ENCODE measurements at regions not wholly inside any gene's neighbourhood (a gene's known extent, or its start where the extent isn't known, plus 50 kb on each side); places are given as distances from the start of the nearest gene placed in this dataset.

GRCh38 chr10:131685576-131685975 lies 215.2 kb upstream of the PPP2R2D start:
- no peak overlapping the region for H3K4me3 ChIP-seq (ENCODE audit: low read depth, low read length)
- TF ChIP-seq, protein P1, sequence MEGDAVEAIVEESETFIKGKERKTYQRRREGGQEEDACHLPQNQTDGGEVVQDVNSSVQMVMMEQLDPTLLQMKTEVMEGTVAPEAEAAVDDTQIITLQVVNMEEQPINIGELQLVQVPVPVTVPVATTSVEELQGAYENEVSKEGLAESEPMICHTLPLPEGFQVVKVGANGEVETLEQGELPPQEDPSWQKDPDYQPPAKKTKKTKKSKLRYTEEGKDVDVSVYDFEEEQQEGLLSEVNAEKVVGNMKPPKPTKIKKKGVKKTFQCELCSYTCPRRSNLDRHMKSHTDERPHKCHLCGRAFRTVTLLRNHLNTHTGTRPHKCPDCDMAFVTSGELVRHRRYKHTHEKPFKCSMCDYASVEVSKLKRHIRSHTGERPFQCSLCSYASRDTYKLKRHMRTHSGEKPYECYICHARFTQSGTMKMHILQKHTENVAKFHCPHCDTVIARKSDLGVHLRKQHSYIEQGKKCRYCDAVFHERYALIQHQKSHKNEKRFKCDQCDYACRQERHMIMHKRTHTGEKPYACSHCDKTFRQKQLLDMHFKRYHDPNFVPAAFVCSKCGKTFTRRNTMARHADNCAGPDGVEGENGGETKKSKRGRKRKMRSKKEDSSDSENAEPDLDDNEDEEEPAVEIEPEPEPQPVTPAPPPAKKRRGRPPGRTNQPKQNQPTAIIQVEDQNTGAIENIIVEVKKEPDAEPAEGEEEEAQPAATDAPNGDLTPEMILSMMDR (IDR thresholded peaks at IDR 0.05; ENCODE audit: insufficient read depth, low read depth, low read length, missing control alignments): no peak
- no peak for DNase-seq (ENCODE audit: low read depth)

DNA sequence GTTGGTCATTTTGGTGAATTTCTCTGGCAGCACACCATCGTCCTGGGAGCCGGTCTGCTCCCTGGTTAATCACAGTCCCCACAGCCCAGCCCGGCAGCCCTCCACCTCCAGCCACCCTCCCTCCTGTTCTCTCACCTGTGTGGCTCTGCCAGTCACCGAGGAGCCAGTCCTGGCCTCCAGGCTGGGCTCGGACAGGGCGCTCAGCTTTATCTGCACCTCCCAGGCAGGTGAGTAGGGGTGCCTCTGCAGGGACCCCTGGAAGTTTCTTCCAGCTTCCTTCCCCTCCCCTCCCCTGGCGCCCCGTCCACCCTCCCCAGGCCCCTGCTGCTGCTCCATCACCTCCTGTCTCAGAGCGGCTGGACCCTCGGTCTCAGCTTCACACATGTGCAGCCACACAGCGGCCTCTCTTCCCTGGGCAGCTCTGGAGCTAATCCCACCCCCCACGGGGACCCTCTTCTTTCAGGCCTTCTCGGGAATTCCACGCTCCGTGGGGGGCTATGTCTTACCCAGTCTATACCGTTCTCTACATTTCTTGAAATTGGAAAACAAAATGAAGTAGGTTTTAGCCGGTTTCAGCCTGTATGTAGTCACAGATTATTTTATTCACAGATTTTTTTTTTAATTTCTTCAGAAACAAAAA lies 213.9 kb upstream of the PPP2R2D start:
- TF ChIP-seq, protein P1 (IDR thresholded peaks at IDR 0.05; ENCODE audit: insufficient read depth, low read depth, low read length, missing control alignments): no peak
- DNase-seq (ENCODE audit: low read depth): no peak
- H3K4me3 ChIP-seq (ENCODE audit: low read depth, low read length): no peak overlapping the region

DNA sequence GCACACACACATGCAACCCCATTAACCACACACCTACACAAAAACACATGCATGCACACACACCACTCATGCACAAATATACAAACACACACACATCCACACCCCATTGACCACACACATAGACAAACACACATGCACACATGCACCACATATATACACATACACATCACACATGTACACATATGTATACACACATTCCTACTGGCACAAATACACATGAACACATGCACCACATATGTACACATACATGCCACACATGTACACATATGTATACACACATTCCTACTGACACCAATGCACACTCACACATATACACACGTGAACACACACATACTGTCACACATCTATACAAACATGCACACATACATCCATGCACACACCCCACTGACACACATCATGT lies 212.5 kb upstream of the PPP2R2D start:
- H3K4me3 ChIP-seq (ENCODE audit: low read depth, low read length): no peak overlapping the region
- TF ChIP-seq, protein P1 (IDR thresholded peaks at IDR 0.05; ENCODE audit: insufficient read depth, low read depth, low read length, missing control alignments): no peak
- no peak for DNase-seq (ENCODE audit: low read depth)

DNA sequence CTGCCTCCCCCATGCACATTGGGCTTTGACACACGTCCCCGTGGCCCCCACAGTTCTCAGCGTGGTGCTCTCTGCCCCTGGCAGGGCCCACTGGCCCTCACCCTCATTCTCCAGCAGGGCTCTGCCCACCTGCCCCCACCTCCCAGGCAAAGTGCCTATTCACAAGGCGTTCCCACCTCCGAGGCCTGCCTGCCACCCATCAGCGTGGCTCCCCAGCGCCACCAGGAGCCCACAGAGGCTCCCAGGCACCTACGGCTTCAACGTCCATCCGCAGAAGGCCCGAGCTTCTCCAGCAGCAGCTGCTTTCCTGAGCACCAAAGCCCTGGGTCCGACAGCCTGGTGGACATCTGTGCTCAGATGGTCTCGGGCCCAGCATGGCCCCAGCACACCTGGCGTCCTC lies 211.8 kb upstream of the PPP2R2D start:
- no peak for DNase-seq (ENCODE audit: low read depth)
- no peak overlapping the region for H3K4me3 ChIP-seq (ENCODE audit: low read depth, low read length)
- TF ChIP-seq, protein P1 (IDR thresholded peaks at IDR 0.05; ENCODE audit: insufficient read depth, low read depth, low read length, missing control alignments): no peak

GRCh38 chr10:131689486-131689885 lies 211.3 kb upstream of the PPP2R2D start:
- DNase-seq (ENCODE audit: low read depth): no peak
- TF ChIP-seq, protein P1 (IDR thresholded peaks at IDR 0.05; ENCODE audit: insufficient read depth, low read depth, low read length, missing control alignments): no peak
- no peak overlapping the region for H3K4me3 ChIP-seq (ENCODE audit: low read depth, low read length)

DNA sequence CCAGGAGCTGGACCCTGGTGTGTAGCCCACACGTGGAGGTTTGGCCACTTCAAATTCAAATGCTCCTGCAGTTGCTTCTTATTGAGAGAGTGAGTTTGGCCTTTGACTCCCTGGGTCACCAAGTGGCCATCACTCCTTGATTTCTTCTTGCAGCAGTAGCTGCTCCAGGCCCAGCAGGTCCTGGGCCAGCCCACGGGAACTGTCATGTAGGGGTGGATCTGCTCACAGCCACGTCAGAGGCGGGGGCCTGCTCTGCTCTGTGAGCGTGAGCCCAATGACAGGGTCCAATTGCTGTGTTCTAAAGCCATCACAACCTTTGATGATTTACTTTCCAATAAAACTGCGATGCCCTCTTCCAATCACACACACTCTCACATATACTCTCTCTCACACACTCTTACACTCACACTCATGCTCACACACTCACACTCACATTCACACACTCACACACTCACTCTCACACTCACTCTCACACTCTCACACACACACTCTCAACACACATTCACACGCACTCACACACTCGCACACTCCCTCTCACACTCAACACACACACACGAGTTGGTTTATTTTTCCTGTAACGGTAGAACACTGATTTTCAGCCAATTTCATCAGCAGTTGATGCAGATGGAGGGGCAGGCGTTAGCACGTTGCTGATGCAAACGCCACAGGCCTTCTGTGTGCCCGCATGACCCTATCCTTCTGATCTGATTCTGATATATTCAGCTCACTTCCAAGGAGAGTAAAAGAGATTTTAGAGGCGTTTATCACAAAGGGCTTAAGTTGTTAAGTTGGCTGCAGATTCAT lies 210.7 kb upstream of the PPP2R2D start:
- no peak overlapping the region for H3K4me3 ChIP-seq (ENCODE audit: low read depth, low read length)
- no peak for DNase-seq (ENCODE audit: low read depth)
- TF ChIP-seq, protein P1 (IDR thresholded peaks at IDR 0.05; ENCODE audit: insufficient read depth, low read depth, low read length, missing control alignments): no peak
